Kidney epithelial cell (primary cell): ENCODE measurements at regions not wholly inside any gene's neighbourhood (a gene's known extent, or its start where the extent isn't known, plus 50 kb on each side); places are given as distances from the start of the nearest gene placed in this dataset.

ENCODE experiments used
- DNase-seq: peaks from one replicate; pipeline ENCODE4 v3.0.0-alpha.2; 2010; ENCODE audit warnings: low read depth
- H3K27me3 ChIP-seq: 2 replicates; pipeline ENCODE4 v1.6.0; 2011; ENCODE audit warnings: low read length; ENCODE audit not compliant: control insufficient read depth, insufficient read depth
- H3K36me3 ChIP-seq: 2 replicates; pipeline ENCODE4 v1.5.1; 2011; ENCODE audit warnings: low read length; ENCODE audit not compliant: control insufficient read depth, insufficient read depth
- H3K4me3 ChIP-seq: 2 replicates; pipeline ENCODE4 v1.5.1; 2011; ENCODE audit warnings: low read depth, mild to moderate bottlenecking, control low read depth, low read length
- TF ChIP-seq, protein P1 (sequence below): IDR thresholded peaks from 2 replicates; pipeline ENCODE4 v1.5.1; 2011; ENCODE audit warnings: mild to moderate bottlenecking, moderate library complexity, low read length, control low read depth, inconsistent platforms; ENCODE audit not compliant: insufficient read depth, poor library complexity, severe bottlenecking

- H3K4me3 ChIP-seq = no peak overlapping the region
- TF ChIP-seq, protein P1, sequence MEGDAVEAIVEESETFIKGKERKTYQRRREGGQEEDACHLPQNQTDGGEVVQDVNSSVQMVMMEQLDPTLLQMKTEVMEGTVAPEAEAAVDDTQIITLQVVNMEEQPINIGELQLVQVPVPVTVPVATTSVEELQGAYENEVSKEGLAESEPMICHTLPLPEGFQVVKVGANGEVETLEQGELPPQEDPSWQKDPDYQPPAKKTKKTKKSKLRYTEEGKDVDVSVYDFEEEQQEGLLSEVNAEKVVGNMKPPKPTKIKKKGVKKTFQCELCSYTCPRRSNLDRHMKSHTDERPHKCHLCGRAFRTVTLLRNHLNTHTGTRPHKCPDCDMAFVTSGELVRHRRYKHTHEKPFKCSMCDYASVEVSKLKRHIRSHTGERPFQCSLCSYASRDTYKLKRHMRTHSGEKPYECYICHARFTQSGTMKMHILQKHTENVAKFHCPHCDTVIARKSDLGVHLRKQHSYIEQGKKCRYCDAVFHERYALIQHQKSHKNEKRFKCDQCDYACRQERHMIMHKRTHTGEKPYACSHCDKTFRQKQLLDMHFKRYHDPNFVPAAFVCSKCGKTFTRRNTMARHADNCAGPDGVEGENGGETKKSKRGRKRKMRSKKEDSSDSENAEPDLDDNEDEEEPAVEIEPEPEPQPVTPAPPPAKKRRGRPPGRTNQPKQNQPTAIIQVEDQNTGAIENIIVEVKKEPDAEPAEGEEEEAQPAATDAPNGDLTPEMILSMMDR = no peak
- no peaks in the 10 kb centered on the region for H3K36me3 ChIP-seq
- no peaks in the 10 kb centered on the region for H3K27me3 ChIP-seq
- no peak for DNase-seq
Observed at GRCh38 chr21:41581592-41582228, 73.8 kb upstream of the TMPRSS2 start.

GRCh38 chr21:41580758-41581554 lies 73.0 kb upstream of the TMPRSS2 start:
- Histone ChIP-seq H3K4me3 (no peak overlapping the region), H3K27me3 (no peaks in the 10 kb centered on the region), H3K36me3 (no peaks in the 10 kb centered on the region)
- TF ChIP-seq, protein P1 = no peak
- no peak for DNase-seq

DNA sequence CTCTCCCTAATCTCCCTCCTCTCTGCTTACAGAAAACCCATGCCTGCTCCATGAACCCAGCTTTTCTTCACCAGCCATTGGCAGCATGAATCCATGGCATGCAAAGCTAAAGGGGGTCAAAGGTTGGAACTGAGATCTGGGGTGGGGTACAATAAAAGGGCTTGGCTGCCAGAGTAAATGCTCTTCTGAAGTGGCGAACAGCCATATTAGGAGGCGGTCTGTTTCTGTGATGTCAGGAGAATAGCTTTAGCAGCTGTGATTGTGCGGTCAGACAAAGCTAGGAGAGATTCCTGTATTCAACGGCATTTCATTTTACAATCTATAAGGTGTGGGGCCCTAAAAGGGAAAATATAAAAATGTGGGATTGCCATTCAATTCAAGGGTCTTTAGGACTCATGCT lies 71.7 kb upstream of the TMPRSS2 start:
- H3K4me3 ChIP-seq = no peak overlapping the region
- TF ChIP-seq, protein P1 = no peak
- DNase-seq = no peak
- no peaks in the 10 kb centered on the region for H3K36me3 ChIP-seq
- no peaks in the 10 kb centered on the region for H3K27me3 ChIP-seq

GRCh38 chr21:41578716-41579115 lies 70.8 kb upstream of the TMPRSS2 start:
- TF ChIP-seq, protein P1 = no peak

GRCh38 chr21:41578083-41578482 lies 70.1 kb upstream of the TMPRSS2 start:
- DNase-seq = no peak
- no peaks in the 10 kb centered on the region for H3K36me3 ChIP-seq
- H3K4me3 ChIP-seq = no peak overlapping the region
- TF ChIP-seq, protein P1 = no peak
- no peaks in the 10 kb centered on the region for H3K27me3 ChIP-seq

More at GRCh38 chr21:41578716-41579115, 70.8 kb upstream of the TMPRSS2 start:
- Histone ChIP-seq H3K36me3 (no peaks in the 10 kb centered on the region), H3K4me3 (no peak overlapping the region), H3K27me3 (no peaks in the 10 kb centered on the region)
- DNase-seq = no peak
